H9 (cell line): ENCODE measurements at regions not wholly inside any gene's neighbourhood (a gene's known extent, or its start where the extent isn't known, plus 50 kb on each side); places are given as distances from the start of the nearest gene placed in this dataset.

Source experiments
- DNase-seq: peaks from one replicate; pipeline ENCODE4 v3.0.0-alpha.2; 2017
- H2AFZ ChIP-seq: one replicate; pipeline ENCODE4 v1.6.1; 2013; ENCODE audit warnings: mild to moderate bottlenecking, low read length, control low read depth, moderate library complexity
- H2AK5ac ChIP-seq: 2 replicates; pipeline ENCODE4 v1.6.1; 2013; ENCODE audit warnings: low read length, control low read depth, mixed read lengths; ENCODE audit not compliant: insufficient read length
- H2BK120ac ChIP-seq: one replicate; pipeline ENCODE4 v1.6.1; 2013; ENCODE audit warnings: low read depth, mild to moderate bottlenecking, low read length, control low read depth, inconsistent platforms; ENCODE audit not compliant: poor library complexity, severe bottlenecking
- H2BK12ac ChIP-seq: 2 replicates; pipeline ENCODE4 v1.6.1; 2013; ENCODE audit warnings: low read length, control low read depth, mixed read lengths, low read depth; ENCODE audit not compliant: insufficient read length
- H2BK15ac ChIP-seq: 2 replicates; pipeline ENCODE4 v1.6.1; 2013; ENCODE audit warnings: low read depth, low read length, control low read depth
- H2BK20ac ChIP-seq: one replicate; pipeline ENCODE4 v1.6.1; 2013; ENCODE audit warnings: low read depth, mild to moderate bottlenecking, low read length, control low read depth, inconsistent platforms; ENCODE audit not compliant: poor library complexity, severe bottlenecking
- H2BK5ac ChIP-seq: 2 replicates; pipeline ENCODE4 v1.6.1; 2013; ENCODE audit warnings: low read length, control low read depth, mixed read lengths; ENCODE audit not compliant: insufficient read length
- H3K14ac ChIP-seq: 2 replicates; pipeline ENCODE4 v1.6.1; 2013; ENCODE audit warnings: low read length, control low read depth; ENCODE audit not compliant: insufficient read depth
- H3K18ac ChIP-seq: 2 replicates; pipeline ENCODE4 v1.6.1; 2013; ENCODE audit warnings: low read depth, mild to moderate bottlenecking, mixed read lengths, low read length, control low read depth; ENCODE audit not compliant: insufficient read length
- H3K23ac ChIP-seq: 2 replicates; pipeline ENCODE4 v1.6.1; 2013; ENCODE audit warnings: low read length, control low read depth, mixed read lengths, low read depth; ENCODE audit not compliant: insufficient read length
- H3K23me2 ChIP-seq: 2 replicates; pipeline ENCODE4 v1.6.1; 2013; ENCODE audit warnings: low read depth, mild to moderate bottlenecking, mixed read lengths, low read length, control low read depth; ENCODE audit not compliant: insufficient read length, poor library complexity, severe bottlenecking
- H3K27ac ChIP-seq: 2 replicates; pipeline ENCODE4 v1.5.1; 2013; ENCODE audit warnings: low read length, control low read depth, mixed read lengths, low read depth; ENCODE audit not compliant: insufficient read length
- H3K27me3 ChIP-seq: 2 replicates; pipeline ENCODE4 v1.6.1; 2013; ENCODE audit warnings: low read length, control low read depth, inconsistent platforms; ENCODE audit not compliant: insufficient read depth
- H3K4ac ChIP-seq: 2 replicates; pipeline ENCODE4 v1.6.1; 2013; ENCODE audit warnings: low read depth, mild to moderate bottlenecking, control low read depth, inconsistent platforms, low read length, moderate library complexity
- H3K4me1 ChIP-seq: 2 replicates; pipeline ENCODE4 v1.6.1; 2013; ENCODE audit warnings: low read length, control low read depth, inconsistent platforms; ENCODE audit not compliant: insufficient read depth
- H3K4me2 ChIP-seq: 2 replicates; pipeline ENCODE4 v1.6.1; 2013; ENCODE audit warnings: low read length, control low read depth, mixed read lengths; ENCODE audit not compliant: insufficient read length, insufficient read depth
- H3K56ac ChIP-seq: 2 replicates; pipeline ENCODE4 v1.6.1; 2013; ENCODE audit warnings: low read depth, mild to moderate bottlenecking, mixed read lengths, low read length, control low read depth; ENCODE audit not compliant: insufficient read length
- H3K79me1 ChIP-seq: 2 replicates; pipeline ENCODE4 v1.6.1; 2013; ENCODE audit warnings: low read depth, mild to moderate bottlenecking, moderate library complexity, low read length, control low read depth, inconsistent platforms; ENCODE audit not compliant: insufficient read depth, poor library complexity, severe bottlenecking
- H3K79me2 ChIP-seq: 2 replicates; pipeline ENCODE4 v1.6.1; 2013; ENCODE audit warnings: low read length, control low read depth, inconsistent platforms; ENCODE audit not compliant: insufficient read depth
- H3K9ac ChIP-seq: 2 replicates; pipeline ENCODE4 v1.6.1; 2013; ENCODE audit warnings: low read length, control low read depth, mixed read lengths; ENCODE audit not compliant: insufficient read length; ENCODE audit errors: extremely low read depth
- H3K9me3 ChIP-seq: one replicate; pipeline ENCODE4 v1.6.1; 2013; ENCODE audit warnings: low read depth, low read length, inconsistent platforms; ENCODE audit not compliant: control insufficient read depth
- H3T11ph ChIP-seq: one replicate; pipeline ENCODE4 v1.6.1; 2013; ENCODE audit warnings: mild to moderate bottlenecking, low read length, control low read depth, inconsistent platforms
- H4K20me1 ChIP-seq: one replicate; pipeline ENCODE4 v1.6.1; 2013; ENCODE audit not compliant: control insufficient read depth, insufficient read length, insufficient read depth
- H4K5ac ChIP-seq: 2 replicates; pipeline ENCODE4 v1.6.1; 2013; ENCODE audit warnings: low read depth, mild to moderate bottlenecking, mixed read lengths, low read length, control low read depth; ENCODE audit not compliant: insufficient read length
- H4K8ac ChIP-seq: replicated peaks from 2 replicates; pipeline ENCODE4 v1.6.1; 2013; ENCODE audit warnings: low read length, control low read depth, mixed read lengths, low read depth; ENCODE audit not compliant: insufficient read length
- H4K91ac ChIP-seq: 2 replicates; pipeline ENCODE4 v1.6.1; 2013; ENCODE audit warnings: low read depth, mild to moderate bottlenecking, moderate library complexity, mixed read lengths, low read length, control low read depth; ENCODE audit not compliant: insufficient read length
- H3K27ac Mint-ChIP-seq, 3 experiments: 2 replicates in 2 of 3; 3 replicates in 1 of 3; pipeline ENCODE4 v1.8.0; 2020 to 2021; ENCODE audit warnings: mixed read lengths in 3 of 3, mild to moderate bottlenecking in 1 of 3, moderate library complexity in 1 of 3
- H3K27me3 Mint-ChIP-seq: 2 replicates; pipeline ENCODE4 v1.8.0; 2021; ENCODE audit warnings: low read depth, mild to moderate bottlenecking, moderate library complexity, mixed read lengths
- H3K36me3 Mint-ChIP-seq, 3 experiments: 2 replicates in 2 of 3; 3 replicates in 1 of 3; pipeline ENCODE4 v1.8.0; 2020 to 2021; ENCODE audit warnings: low read depth in 3 of 3, mixed read lengths in 3 of 3; ENCODE audit not compliant: insufficient read depth in 1 of 3
- H3K4me1 Mint-ChIP-seq, 2 experiments: 2 replicates each; pipeline ENCODE4 v1.8.0; 2020; ENCODE audit warnings: mixed read lengths in 2 of 2
- H3K4me3 Mint-ChIP-seq, 2 experiments: 2 replicates in 1 of 2; 3 replicates in 1 of 2; pipeline ENCODE4 v1.8.0; 2020 to 2021; ENCODE audit warnings: mild to moderate bottlenecking in 2 of 2, mixed read lengths in 2 of 2, moderate library complexity in 1 of 2
- H3K9me3 Mint-ChIP-seq, 2 experiments: 2 replicates in 1 of 2; 3 replicates in 1 of 2; pipeline ENCODE4 v1.8.0; 2020; ENCODE audit warnings: mild to moderate bottlenecking in 2 of 2, mixed read lengths in 2 of 2, moderate library complexity in 1 of 2
- CTCF ChIP-seq: fragments of 200-600 bp; sonication (generic); conservative IDR thresholded peaks from 3 replicates; pipeline ENCODE4 v1.8.0; 2021; ENCODE audit warnings: antibody characterized with exemption, mild to moderate bottlenecking
- WGBS: extraction: QIAGEN DNeasy Blood & Tissue Kit; methylation state at CpG from one replicate; pipeline ENCODE4 v1.1.7; 2013; ENCODE audit warnings: missing lambda C conversion rate, low lambda C conversion rate, mixed read lengths; ENCODE audit not compliant: insufficient read length; ENCODE audit errors: extremely low coverage; 5-methylcytosine and 5-hydroxymethylcytosine counted together

DNA sequence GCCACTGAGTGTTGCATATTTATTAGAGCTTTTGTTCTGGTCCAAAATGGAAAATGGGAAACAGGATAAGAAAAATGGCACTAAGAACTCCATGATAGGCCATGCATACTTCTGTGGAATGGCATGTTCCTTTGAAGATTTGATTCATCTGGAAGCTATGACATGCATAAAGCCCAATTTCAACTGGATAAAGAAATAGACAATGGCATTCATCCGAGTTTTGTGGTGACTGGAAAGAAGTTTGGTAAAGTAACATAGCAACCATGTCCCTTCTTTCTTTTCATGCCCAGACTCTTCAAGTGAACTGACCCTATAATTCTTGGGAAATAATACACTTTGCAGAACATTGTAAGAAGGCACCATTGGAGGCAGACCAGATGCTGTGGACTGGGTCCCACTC lies 368.4 kb upstream of the IL12A start:
- Histone ChIP-seq H4K91ac (no peak overlapping the region), H3K4me2 (no peak overlapping the region), H2BK20ac (no peak overlapping the region), H2BK15ac (no peak overlapping the region), H2BK120ac (no peak overlapping the region), H2AFZ (no peak overlapping the region), H3K23ac (no peak overlapping the region), H3K4me1 (peaks cover 5% of the 10 kb centered on the region; the same call in 1 of the 2 replicates), H3K79me2 (no peaks in the 10 kb centered on the region), H3K4ac (no peak overlapping the region), H3K9ac (no peak overlapping the region), H2BK5ac (no peak overlapping the region), H2BK12ac (no peak overlapping the region), H4K5ac (no peak overlapping the region), H4K20me1 (no peaks in the 10 kb centered on the region), H4K8ac (no peak overlapping the region), H3K27me3 (no peaks in the 10 kb centered on the region), H3K79me1 (no peaks in the 10 kb centered on the region), H3K56ac (no peak overlapping the region), H3K18ac (no peak overlapping the region), H3K14ac (no peak overlapping the region), H3T11ph (no peak overlapping the region), H3K27ac (no peak overlapping the region), H2AK5ac (no peak overlapping the region), H3K9me3 (no peaks in the 10 kb centered on the region), H3K23me2 (no peaks in the 10 kb centered on the region)
- TF ChIP-seq CTCF = no peak
- Mint-ChIP-seq H3K27ac (no peak overlapping the region), H3K36me3 (no peaks in the 10 kb centered on the region), H3K4me1 (peaks cover 26 to 29% of the 10 kb centered on the region in 2 experiments), H3K27me3 (no peaks in the 10 kb centered on the region; the same call in none of the 2 replicates), H3K9me3 (no peaks in the 10 kb centered on the region), H3K4me3 (no peak overlapping the region)
- WGBS = no CpG with 5 or more reads among the region's 1 CpG
- DNase-seq = no peak
